Tibial nerve (tissue), 3 donors: ENCODE measurements at regions not wholly inside any gene's neighbourhood (a gene's known extent, or its start where the extent isn't known, plus 50 kb on each side); places are given as distances from the start of the nearest gene placed in this dataset.

ENCODE experiments used
- CTCF ChIP-seq, 5 experiments: fragments of 200-600 bp in 3 of 5; fragments of 450-650 bp in 2 of 5; sonication (generic) in 3 of 5; IDR thresholded peaks; one replicate each; pipeline ENCODE4 v1.5.1; 2016 to 2019; ENCODE audit warnings: antibody characterized with exemption in 5 of 5, mild to moderate bottlenecking in 3 of 5, moderate library complexity in 2 of 5
- POLR2A ChIP-seq, 2 donors: fragments of 450-650 bp; IDR thresholded peaks; one replicate each; pipeline ENCODE4 v1.6.1; 2017; ENCODE audit warnings: antibody characterized with exemption in 2 of 2, mild to moderate bottlenecking in 2 of 2, moderate library complexity in 2 of 2

GRCh38 chrX:1727531-1728027 is 112.7 kb downstream of the ASMT start:
- TF ChIP-seq CTCF (IDR thresholded peaks at IDR 0.05), result no peak
- TF ChIP-seq POLR2A (IDR thresholded peaks at IDR 0.05), result no peak
